Astrocyte (in vitro differentiated cells and primary cell): ENCODE measurements at regions not wholly inside any gene's neighbourhood (a gene's known extent, or its start where the extent isn't known, plus 50 kb on each side); places are given as distances from the start of the nearest gene placed in this dataset.
"Not testable (repeated sequence)": the region's sequence is repeated elsewhere in the genome, so short reads cannot be mapped to it uniquely, and the experiment has no call there.

ENCODE experiments used
- DNase-seq: peaks from one replicate; pipeline ENCODE4 v3.0.0-alpha.2; 2010; ENCODE audit warnings: low read depth
- FAIRE-seq: peaks from 2 replicates; lab custom pipeline; 2011; peaks lifted over from hg19 to GRCh38; lab: Jason Lieb, UNC
- H2AFZ ChIP-seq: 2 replicates; pipeline ENCODE4 v1.6.0; 2012; ENCODE audit warnings: low read depth, low read length, inconsistent platforms
- H3K27ac ChIP-seq: 2 replicates; pipeline ENCODE4 v1.5.1; 2011; ENCODE audit warnings: low read depth, low read length, inconsistent platforms
- H3K27me3 ChIP-seq: 2 replicates; pipeline ENCODE4 v1.6.0; 2011; ENCODE audit warnings: low read length, inconsistent platforms; ENCODE audit not compliant: insufficient read depth
- H3K36me3 ChIP-seq: 2 replicates; pipeline ENCODE4 v1.5.1; 2011; ENCODE audit warnings: low read length, inconsistent platforms; ENCODE audit not compliant: insufficient read depth
- H3K4me1 ChIP-seq: 2 replicates; pipeline ENCODE4 v1.5.1; 2011; ENCODE audit warnings: low read length, inconsistent platforms; ENCODE audit not compliant: insufficient read depth
- H3K4me2 ChIP-seq: 2 replicates; pipeline ENCODE4 v1.6.0; 2012; ENCODE audit warnings: low read length, inconsistent platforms
- H3K4me3 ChIP-seq: 2 replicates; pipeline ENCODE4 v1.5.1; 2011; ENCODE audit warnings: low read depth, mild to moderate bottlenecking, low read length, inconsistent platforms; ENCODE audit not compliant: insufficient read depth
- H3K79me2 ChIP-seq: 2 replicates; pipeline ENCODE4 v1.6.0; 2012; ENCODE audit warnings: mild to moderate bottlenecking, low read length, inconsistent platforms; ENCODE audit not compliant: insufficient read depth
- H3K9ac ChIP-seq: 2 replicates; pipeline ENCODE4 v1.6.0; 2012; ENCODE audit warnings: mild to moderate bottlenecking, low read length, inconsistent platforms
- H3K9me3 ChIP-seq: 2 replicates; pipeline ENCODE4 v1.5.1; 2012; ENCODE audit warnings: low read depth, mild to moderate bottlenecking, low read length, inconsistent platforms; ENCODE audit not compliant: insufficient read depth
- H4K20me1 ChIP-seq: 2 replicates; pipeline ENCODE4 v1.6.0; 2012; ENCODE audit warnings: low read length, inconsistent platforms; ENCODE audit not compliant: insufficient read depth
- H3K27ac Mint-ChIP-seq: one replicate; pipeline ENCODE4 v1.8.0; 2021; ENCODE audit warnings: mild to moderate bottlenecking, mixed read lengths; ENCODE audit not compliant: unreplicated experiment
- H3K27me3 Mint-ChIP-seq: one replicate; pipeline ENCODE4 v1.8.0; 2021; ENCODE audit warnings: low read depth, mixed read lengths; ENCODE audit not compliant: unreplicated experiment
- H3K36me3 Mint-ChIP-seq: one replicate; pipeline ENCODE4 v1.8.0; 2021; ENCODE audit warnings: low read depth, mixed read lengths; ENCODE audit not compliant: unreplicated experiment
- H3K4me1 Mint-ChIP-seq: one replicate; pipeline ENCODE4 v1.8.0; 2021; ENCODE audit warnings: low read depth, mixed read lengths; ENCODE audit not compliant: unreplicated experiment
- H3K4me3 Mint-ChIP-seq: one replicate; pipeline ENCODE4 v1.8.0; 2021; ENCODE audit warnings: mild to moderate bottlenecking, moderate library complexity, mixed read lengths; ENCODE audit not compliant: unreplicated experiment
- H3K9me3 Mint-ChIP-seq: one replicate; pipeline ENCODE4 v1.8.0; 2021; ENCODE audit warnings: mild to moderate bottlenecking, mixed read lengths; ENCODE audit not compliant: unreplicated experiment
- EZH2 ChIP-seq: IDR thresholded peaks from 2 replicates; pipeline ENCODE4 v1.6.1; 2012; ENCODE audit warnings: mild to moderate bottlenecking, low read length, inconsistent platforms; ENCODE audit not compliant: insufficient read depth
- TF ChIP-seq, protein P1 (sequence below): IDR thresholded peaks from 2 replicates; pipeline ENCODE4 v1.5.1; 2011; ENCODE audit warnings: low read depth, mild to moderate bottlenecking, inconsistent platforms, low read length, moderate library complexity; ENCODE audit not compliant: insufficient read depth

DNA sequence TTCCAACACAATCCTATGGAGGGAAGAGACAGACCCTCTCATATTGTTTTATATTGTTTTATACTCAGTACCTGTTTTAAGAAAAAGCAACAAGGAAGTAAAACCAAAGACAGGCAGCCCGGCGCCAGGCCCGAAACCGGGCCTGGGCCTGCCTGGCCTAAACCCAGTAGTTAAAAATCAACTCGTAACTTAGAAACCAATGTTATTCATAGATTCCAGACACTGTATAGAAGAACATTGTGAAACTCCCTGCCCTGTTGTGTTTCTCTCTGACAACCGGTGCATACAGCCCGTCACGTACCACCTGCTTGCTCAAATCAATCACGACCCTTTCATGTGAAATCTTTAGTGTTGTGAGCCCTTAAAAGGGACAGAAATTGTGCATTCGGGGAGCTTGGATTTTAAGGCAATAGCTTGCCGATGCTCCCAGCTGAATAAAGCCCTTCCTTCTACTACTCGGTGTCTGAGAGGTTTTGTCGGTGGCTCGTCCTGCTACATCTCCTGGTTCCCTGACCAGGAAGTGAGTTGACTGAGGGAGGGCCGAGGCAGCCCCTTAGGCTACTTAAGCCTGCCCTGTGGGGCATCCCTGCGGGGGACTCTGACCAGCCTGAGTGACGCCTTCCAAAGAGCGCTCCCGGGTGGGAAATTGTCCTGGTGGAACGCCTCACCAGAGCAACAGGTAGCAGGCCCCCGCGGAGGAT, 83.5 kb upstream of the ADGRA3 start:
- not testable (repeated sequence) for H3K4me3 ChIP-seq, H3K4me1 Mint-ChIP-seq

DNA sequence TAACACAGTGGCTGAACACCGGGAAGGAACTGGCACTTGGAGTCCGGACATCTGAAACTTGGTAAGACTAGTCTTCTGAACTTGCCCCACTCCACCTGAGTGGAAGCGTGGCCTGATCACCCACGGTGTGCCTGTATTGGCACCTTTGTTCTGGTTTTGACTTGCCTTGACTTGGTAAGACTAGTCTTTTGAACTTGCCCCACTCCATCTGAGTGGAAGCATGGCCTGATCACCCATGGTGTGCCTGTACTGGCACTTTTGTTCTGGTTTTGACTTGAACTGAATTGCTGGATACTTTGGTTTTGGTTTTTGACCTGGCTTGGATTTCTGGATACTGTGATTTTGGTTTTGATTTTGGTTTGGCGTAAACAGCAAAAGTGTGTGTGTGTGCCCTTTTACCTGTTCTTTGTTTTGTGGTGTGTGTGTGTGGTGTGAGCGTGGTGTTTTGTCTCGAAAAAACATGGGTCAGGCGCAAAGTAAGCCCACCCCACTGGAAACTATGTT, 84.1 kb upstream of the ADGRA3 start:
- not testable (repeated sequence) for H3K36me3 ChIP-seq, H3K27ac Mint-ChIP-seq, H3K9me3 ChIP-seq, H3K79me2 ChIP-seq, H2AFZ ChIP-seq, H3K9me3 Mint-ChIP-seq, DNase-seq, H3K9ac ChIP-seq, H3K27ac ChIP-seq, H3K4me3 ChIP-seq, H3K4me1 Mint-ChIP-seq, H3K4me2 ChIP-seq, H4K20me1 ChIP-seq, H3K27me3 Mint-ChIP-seq, H3K4me3 Mint-ChIP-seq, H3K27me3 ChIP-seq, H3K4me1 ChIP-seq, H3K36me3 Mint-ChIP-seq, FAIRE-seq

More for the DNA sequence above, 83.5 kb upstream of the ADGRA3 start:
- not testable (repeated sequence) for DNase-seq, FAIRE-seq, H3K9me3 Mint-ChIP-seq, H2AFZ ChIP-seq, H3K27me3 Mint-ChIP-seq, H3K4me2 ChIP-seq, H4K20me1 ChIP-seq, H3K27me3 ChIP-seq, H3K4me3 Mint-ChIP-seq, H3K27ac Mint-ChIP-seq, H3K27ac ChIP-seq, H3K9ac ChIP-seq, H3K79me2 ChIP-seq, H3K36me3 ChIP-seq, H3K4me1 ChIP-seq, H3K9me3 ChIP-seq, H3K36me3 Mint-ChIP-seq

DNA sequence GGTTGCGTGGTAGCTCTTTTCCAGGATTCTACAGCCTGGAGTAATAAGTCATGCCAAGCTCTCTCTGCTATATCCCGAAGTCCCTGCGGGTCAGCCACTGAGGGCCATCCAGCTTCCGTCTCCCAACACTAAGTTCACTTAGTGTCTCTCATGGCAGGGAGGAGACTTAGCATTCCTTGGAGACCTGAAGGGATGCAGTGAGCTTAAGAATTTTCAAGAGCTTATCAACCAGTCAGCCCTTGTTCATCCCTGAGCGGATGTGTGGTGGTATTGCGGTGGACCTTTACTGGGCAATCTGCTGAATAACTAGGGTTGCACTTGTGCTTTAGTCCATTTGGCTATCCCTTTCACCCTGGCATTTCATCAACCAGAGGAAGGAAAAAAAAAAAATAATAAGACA, 85.8 kb upstream of the ADGRA3 start:
- H3K9ac ChIP-seq, H3K4me1 Mint-ChIP-seq, FAIRE-seq, H3K9me3 ChIP-seq, H3K4me1 ChIP-seq, H3K4me2 ChIP-seq, H3K79me2 ChIP-seq, H3K9me3 Mint-ChIP-seq, H3K36me3 Mint-ChIP-seq, H3K36me3 ChIP-seq, H4K20me1 ChIP-seq, H2AFZ ChIP-seq, H3K27ac ChIP-seq, H3K27me3 ChIP-seq, H3K4me3 Mint-ChIP-seq, DNase-seq, H3K27ac Mint-ChIP-seq, H3K27me3 Mint-ChIP-seq, H3K4me3 ChIP-seq: not testable (repeated sequence)

DNA sequence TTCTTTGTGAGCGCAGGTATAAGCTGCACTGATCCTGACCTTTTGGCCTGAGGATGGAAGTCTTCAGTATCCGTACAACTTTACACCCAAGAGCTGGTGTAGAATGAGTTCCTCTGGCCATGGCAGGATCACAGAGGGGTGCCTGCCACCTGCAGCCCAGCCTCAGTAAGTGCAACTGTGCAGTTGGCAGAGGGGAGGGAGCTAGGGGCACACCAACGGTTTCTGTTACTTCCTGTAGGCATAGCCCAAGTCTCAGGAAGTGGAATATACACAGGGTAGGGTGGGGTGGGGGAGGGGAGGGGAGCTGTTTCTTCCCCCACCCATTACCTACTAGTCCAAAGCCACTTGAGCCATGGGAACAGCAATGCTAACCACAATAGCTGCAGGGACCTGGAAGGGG, 85.4 kb upstream of the GBA3 start:
- no peak for TF ChIP-seq EZH2
- TF ChIP-seq, protein P1, sequence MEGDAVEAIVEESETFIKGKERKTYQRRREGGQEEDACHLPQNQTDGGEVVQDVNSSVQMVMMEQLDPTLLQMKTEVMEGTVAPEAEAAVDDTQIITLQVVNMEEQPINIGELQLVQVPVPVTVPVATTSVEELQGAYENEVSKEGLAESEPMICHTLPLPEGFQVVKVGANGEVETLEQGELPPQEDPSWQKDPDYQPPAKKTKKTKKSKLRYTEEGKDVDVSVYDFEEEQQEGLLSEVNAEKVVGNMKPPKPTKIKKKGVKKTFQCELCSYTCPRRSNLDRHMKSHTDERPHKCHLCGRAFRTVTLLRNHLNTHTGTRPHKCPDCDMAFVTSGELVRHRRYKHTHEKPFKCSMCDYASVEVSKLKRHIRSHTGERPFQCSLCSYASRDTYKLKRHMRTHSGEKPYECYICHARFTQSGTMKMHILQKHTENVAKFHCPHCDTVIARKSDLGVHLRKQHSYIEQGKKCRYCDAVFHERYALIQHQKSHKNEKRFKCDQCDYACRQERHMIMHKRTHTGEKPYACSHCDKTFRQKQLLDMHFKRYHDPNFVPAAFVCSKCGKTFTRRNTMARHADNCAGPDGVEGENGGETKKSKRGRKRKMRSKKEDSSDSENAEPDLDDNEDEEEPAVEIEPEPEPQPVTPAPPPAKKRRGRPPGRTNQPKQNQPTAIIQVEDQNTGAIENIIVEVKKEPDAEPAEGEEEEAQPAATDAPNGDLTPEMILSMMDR = peak; percentile 14
- no peaks in the 10 kb centered on the region for H3K36me3 ChIP-seq
- Mint-ChIP-seq H3K4me1 (no peaks in the 10 kb centered on the region), H3K4me3 (no peak overlapping the region), H3K27me3 (peaks cover 2% of the 10 kb centered on the region), H3K9me3 (peaks cover 2% of the 10 kb centered on the region), H3K36me3 (no peaks in the 10 kb centered on the region), H3K27ac (no peak overlapping the region)
- peak; percentile 18 for DNase-seq
- H3K4me2 ChIP-seq = no peak overlapping the region
- no peaks in the 10 kb centered on the region for H3K79me2 ChIP-seq
- H3K9me3 ChIP-seq = no peaks in the 10 kb centered on the region
- no peaks in the 10 kb centered on the region for H3K4me1 ChIP-seq
- no peaks in the 10 kb centered on the region for H3K27me3 ChIP-seq
- H3K27ac ChIP-seq = no peak overlapping the region
- H2AFZ ChIP-seq = no peak overlapping the region
- no peak overlapping the region for H3K9ac ChIP-seq
- FAIRE-seq = no peak
- no peaks in the 10 kb centered on the region for H4K20me1 ChIP-seq
- no peak overlapping the region for H3K4me3 ChIP-seq

DNA sequence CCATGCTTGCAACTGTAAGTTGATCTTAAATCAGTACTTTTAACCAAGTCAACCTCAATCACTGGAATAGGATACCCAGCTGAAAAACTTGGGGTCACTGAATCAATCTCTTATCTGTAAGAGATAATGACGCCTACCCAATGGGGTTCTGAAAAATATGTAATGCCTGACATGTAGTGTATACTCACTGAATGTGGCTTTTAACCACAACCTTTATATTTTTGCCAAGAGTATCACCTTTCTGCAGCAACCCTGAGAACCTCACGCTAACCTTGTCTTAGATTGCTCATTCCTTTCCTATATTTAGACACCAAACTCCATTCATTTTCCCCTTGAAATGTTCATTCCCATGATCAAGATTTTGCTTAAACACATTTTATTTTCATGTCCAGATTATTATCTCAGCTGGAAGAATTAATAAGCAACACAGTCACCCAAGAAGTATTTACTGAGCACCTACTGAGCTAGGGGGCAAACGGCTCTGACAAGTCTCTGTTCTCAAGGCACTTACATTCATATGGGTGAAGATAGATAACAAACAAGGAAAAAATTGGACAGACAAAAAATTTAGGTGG, 82.7 kb upstream of the GBA3 start:
- not testable (repeated sequence) for H3K9me3 Mint-ChIP-seq, H3K36me3 Mint-ChIP-seq, H3K27me3 ChIP-seq, H3K4me2 ChIP-seq, H2AFZ ChIP-seq, FAIRE-seq, H3K4me3 Mint-ChIP-seq, H3K79me2 ChIP-seq, H3K9me3 ChIP-seq, H3K9ac ChIP-seq, H3K4me1 Mint-ChIP-seq, H3K4me3 ChIP-seq, H4K20me1 ChIP-seq, H3K27me3 Mint-ChIP-seq, H3K4me1 ChIP-seq, H3K27ac ChIP-seq, H3K27ac Mint-ChIP-seq, H3K36me3 ChIP-seq
- peak; percentile 22 for DNase-seq
